Colonic mucosa (tissue), 4 donors: ENCODE measurements at regions not wholly inside any gene's neighbourhood (a gene's known extent, or its start where the extent isn't known, plus 50 kb on each side); places are given as distances from the start of the nearest gene placed in this dataset.

Source experiments
- DNase-seq: peaks from one replicate; pipeline ENCODE4 v3.0.0-alpha.2; 2020
- H3K27ac ChIP-seq: fragments of 200-600 bp; one replicate; pipeline ENCODE4 v1.8.0; 2021
- H3K27me3 ChIP-seq: fragments of 200-600 bp; one replicate; pipeline ENCODE4 v1.8.0; 2021
- H3K36me3 ChIP-seq: fragments of 200-600 bp; one replicate; pipeline ENCODE4 v1.8.0; 2021
- H3K4me1 ChIP-seq: fragments of 200-600 bp; one replicate; pipeline ENCODE4 v1.8.0; 2021; ENCODE audit warnings: mild to moderate bottlenecking
- H3K4me3 ChIP-seq: fragments of 200-600 bp; one replicate; pipeline ENCODE4 v1.8.0; 2021
- H3K9ac ChIP-seq, 2 donors: one replicate each; pipeline ENCODE4 v1.7.0; 2013; ENCODE audit warnings: control low read depth in 2 of 2, low read depth in 2 of 2, low read length in 2 of 2
- H3K9me3 ChIP-seq: fragments of 200-600 bp; one replicate; pipeline ENCODE4 v1.8.0; 2021
- intact Hi-C: fragments of 100-400 bp; cut with DNase I; formaldehyde crosslinking; loops from one replicate; pipeline ENCODE4 v1.14.1; 2022
- TF ChIP-seq, protein P1 (sequence below): fragments of 200-600 bp; IDR thresholded peaks from one replicate; pipeline ENCODE4 v1.8.0; 2022; ENCODE audit warnings: antibody characterized with exemption, mild to moderate bottlenecking
- donor health status: healthy.
- donor health status: DM: no; HTN: no; CAD: no.
- donor health status: DM: no; HTN: no; CAD: no.

DNA sequence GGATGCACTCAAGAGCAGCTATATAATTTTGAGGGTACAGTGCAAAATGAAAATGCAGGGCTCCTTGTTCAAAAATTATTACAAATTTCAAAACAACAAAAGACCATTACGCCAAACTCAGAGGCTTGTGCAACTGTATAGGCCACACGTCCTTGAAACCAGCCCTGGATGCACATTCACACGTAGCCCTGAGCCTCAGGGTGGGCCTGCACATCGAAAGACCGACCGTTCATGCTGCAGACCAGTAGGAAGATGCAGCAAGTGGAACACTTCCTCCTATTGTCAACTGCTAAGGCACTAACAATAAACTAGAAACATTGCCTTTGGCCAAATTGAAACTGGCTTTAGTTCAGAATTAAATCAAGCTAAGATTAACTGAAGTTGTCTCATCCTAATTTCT is 174.7 kb downstream of the SHOX2 start:
- no peak overlapping the region for H3K27ac ChIP-seq
- H3K27me3 ChIP-seq, result no peaks in the 10 kb centered on the region
- no peaks in the 10 kb centered on the region for H3K9me3 ChIP-seq
- no peak for DNase-seq
- TF ChIP-seq, protein P1, sequence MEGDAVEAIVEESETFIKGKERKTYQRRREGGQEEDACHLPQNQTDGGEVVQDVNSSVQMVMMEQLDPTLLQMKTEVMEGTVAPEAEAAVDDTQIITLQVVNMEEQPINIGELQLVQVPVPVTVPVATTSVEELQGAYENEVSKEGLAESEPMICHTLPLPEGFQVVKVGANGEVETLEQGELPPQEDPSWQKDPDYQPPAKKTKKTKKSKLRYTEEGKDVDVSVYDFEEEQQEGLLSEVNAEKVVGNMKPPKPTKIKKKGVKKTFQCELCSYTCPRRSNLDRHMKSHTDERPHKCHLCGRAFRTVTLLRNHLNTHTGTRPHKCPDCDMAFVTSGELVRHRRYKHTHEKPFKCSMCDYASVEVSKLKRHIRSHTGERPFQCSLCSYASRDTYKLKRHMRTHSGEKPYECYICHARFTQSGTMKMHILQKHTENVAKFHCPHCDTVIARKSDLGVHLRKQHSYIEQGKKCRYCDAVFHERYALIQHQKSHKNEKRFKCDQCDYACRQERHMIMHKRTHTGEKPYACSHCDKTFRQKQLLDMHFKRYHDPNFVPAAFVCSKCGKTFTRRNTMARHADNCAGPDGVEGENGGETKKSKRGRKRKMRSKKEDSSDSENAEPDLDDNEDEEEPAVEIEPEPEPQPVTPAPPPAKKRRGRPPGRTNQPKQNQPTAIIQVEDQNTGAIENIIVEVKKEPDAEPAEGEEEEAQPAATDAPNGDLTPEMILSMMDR, result no peak
- intact Hi-C loops, result no loop called here
- H3K4me3 ChIP-seq, result no peak overlapping the region
- H3K4me1 ChIP-seq, result no peaks in the 10 kb centered on the region
- no peak overlapping the region for H3K9ac ChIP-seq
- H3K36me3 ChIP-seq, result no peaks in the 10 kb centered on the region

- no peak for DNase-seq
- no peak overlapping the region for H3K27ac ChIP-seq
- H3K27me3 ChIP-seq, result no peaks in the 10 kb centered on the region
- no peak overlapping the region for H3K4me3 ChIP-seq
- H3K9ac ChIP-seq, result no peak overlapping the region
- no peaks in the 10 kb centered on the region for H3K4me1 ChIP-seq
- no peaks in the 10 kb centered on the region for H3K36me3 ChIP-seq
- intact Hi-C loops, result no loop called here
- no peaks in the 10 kb centered on the region for H3K9me3 ChIP-seq
- TF ChIP-seq, protein P1, result no peak
Measured at GRCh38 chr3:157930000-157930780, 176.0 kb downstream of the SHOX2 start.

GRCh38 chr3:157926822-157927221 is 179.4 kb downstream of the SHOX2 start:
- Histone ChIP-seq H3K9me3 (no peaks in the 10 kb centered on the region), H3K27ac (no peak overlapping the region), H3K9ac (no peak overlapping the region), H3K4me1 (no peaks in the 10 kb centered on the region), H3K36me3 (no peaks in the 10 kb centered on the region), H3K4me3 (no peak overlapping the region), H3K27me3 (no peaks in the 10 kb centered on the region)
- TF ChIP-seq, protein P1, result no peak
- intact Hi-C loops, result no loop called here
- DNase-seq, result no peak

DNA sequence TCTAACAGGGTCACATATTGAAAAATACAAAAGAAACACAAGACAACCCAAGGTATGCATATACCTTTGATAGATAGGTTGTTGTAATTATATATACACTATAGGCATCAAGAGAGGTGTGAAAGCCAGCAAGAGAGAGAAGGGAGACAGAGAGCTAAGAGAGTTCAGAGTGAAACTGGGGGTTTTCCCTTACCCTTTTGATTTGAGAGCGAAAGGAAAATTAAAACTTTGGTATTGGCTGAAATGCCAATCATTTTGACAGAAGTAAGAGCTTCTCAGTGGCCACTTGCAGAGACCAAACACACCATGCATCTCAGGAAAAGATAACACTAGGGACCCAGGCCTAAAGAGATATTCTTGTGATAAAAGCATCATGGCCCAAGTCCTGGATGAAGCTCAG is 183.6 kb downstream of the SHOX2 start:
- TF ChIP-seq, protein P1, result no peak
- DNase-seq, result no peak
- H3K4me3 ChIP-seq, result no peak overlapping the region
- H3K36me3 ChIP-seq, result no peaks in the 10 kb centered on the region
- intact Hi-C loops, result no loop called here
- H3K27me3 ChIP-seq, result no peaks in the 10 kb centered on the region
- H3K9me3 ChIP-seq, result no peaks in the 10 kb centered on the region
- H3K27ac ChIP-seq, result no peak overlapping the region
- no peak overlapping the region for H3K9ac ChIP-seq
- H3K4me1 ChIP-seq, result no peaks in the 10 kb centered on the region

DNA sequence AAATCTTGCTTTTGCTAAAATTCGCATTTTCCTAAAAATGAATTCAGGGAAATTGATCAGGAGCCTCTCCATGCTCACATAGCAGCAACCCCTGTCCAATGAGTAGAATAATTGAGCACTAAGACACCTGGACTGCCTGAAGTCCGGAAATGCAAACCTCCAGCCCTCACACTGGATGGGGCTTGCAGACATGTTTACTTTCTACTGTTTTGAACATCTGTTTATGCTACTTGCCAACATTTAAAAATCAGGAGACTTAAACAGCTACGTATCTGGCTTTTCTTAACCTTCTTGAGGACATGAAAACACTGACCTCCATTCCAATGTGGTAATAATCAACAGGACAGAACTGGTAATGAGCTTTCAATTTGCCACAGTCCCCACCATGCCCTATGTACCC is 184.4 kb downstream of the SHOX2 start:
- DNase-seq, result no peak
- Histone ChIP-seq H3K9me3 (no peaks in the 10 kb centered on the region), H3K9ac (no peak overlapping the region), H3K4me3 (no peak overlapping the region), H3K4me1 (no peaks in the 10 kb centered on the region), H3K27ac (no peak overlapping the region), H3K27me3 (no peaks in the 10 kb centered on the region), H3K36me3 (no peaks in the 10 kb centered on the region)
- TF ChIP-seq, protein P1, result no peak
- intact Hi-C loops, result no loop called here
